Esophagus muscularis mucosa (tissue), 4 donors: ENCODE measurements at regions not wholly inside any gene's neighbourhood (a gene's known extent, or its start where the extent isn't known, plus 50 kb on each side); places are given as distances from the start of the nearest gene placed in this dataset.

Experiments
- CTCF ChIP-seq, 3 experiments: fragments of 200-600 bp in 2 of 3; fragments of 450-650 bp in 1 of 3; sonication (generic) in 2 of 3; IDR thresholded peaks; one replicate each; pipeline ENCODE4 v1.5.1; 2017 to 2019; ENCODE audit warnings: antibody characterized with exemption in 3 of 3, mild to moderate bottlenecking in 2 of 3, moderate library complexity in 1 of 3
- EP300 ChIP-seq: sonication (generic); formaldehyde crosslinking; IDR thresholded peaks from one replicate; pipeline ENCODE4 v1.6.1; 2017; ENCODE audit warnings: antibody characterized with exemption
- POLR2A ChIP-seq: fragments of 450-650 bp; IDR thresholded peaks from one replicate; pipeline ENCODE4 v1.6.1; 2017; ENCODE audit warnings: antibody characterized with exemption, moderate library complexity, mild to moderate bottlenecking, low read depth
- POLR2AphosphoS5 ChIP-seq, 2 donors: sonication (generic); formaldehyde crosslinking; IDR thresholded peaks; one replicate each; pipeline ENCODE4 v1.6.1; 2017; ENCODE audit warnings: antibody characterized with exemption in 2 of 2

- TF ChIP-seq CTCF (IDR thresholded peaks at IDR 0.05) (no peak), EP300 (no peak), POLR2A (no peak), POLR2AphosphoS5 (IDR thresholded peaks at IDR 0.05) (no peak)
These were observed 86.0 kb downstream of the TTC32 start for GRCh38 chr2:19815746-19816145.
